HG02642 (cell line): ENCODE measurements at regions not wholly inside any gene's neighbourhood (a gene's known extent, or its start where the extent isn't known, plus 50 kb on each side); places are given as distances from the start of the nearest gene placed in this dataset.

ENCODE experiments used
- ATAC-seq: cut with Tn5 transposase; IDR thresholded peaks from one replicate; pipeline ENCODE4 v1.9.1; 2021; ENCODE audit warnings: mild to moderate bottlenecking; ENCODE audit not compliant: unreplicated experiment, poor library complexity

DNA sequence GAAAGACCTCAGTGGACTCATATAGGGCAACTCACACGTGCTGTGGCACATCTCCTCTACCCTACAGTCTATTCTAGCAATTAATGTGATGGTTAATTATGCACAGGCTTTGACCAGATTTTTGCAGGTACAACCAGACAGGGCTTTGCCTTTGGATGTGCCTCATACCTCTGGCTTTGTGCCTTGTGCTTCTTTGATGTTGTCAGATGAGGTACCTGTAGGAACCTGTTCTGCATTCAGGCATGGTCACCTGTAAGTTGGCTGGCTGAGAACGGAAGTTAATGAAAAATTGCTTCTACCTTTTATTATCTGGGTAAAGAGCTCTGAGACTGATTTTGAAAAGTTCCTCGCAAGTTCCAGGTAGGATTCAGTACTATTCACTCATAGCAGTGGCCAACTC lies 462.9 kb upstream of the ZFHX3 start:
- no peak for ATAC-seq

DNA sequence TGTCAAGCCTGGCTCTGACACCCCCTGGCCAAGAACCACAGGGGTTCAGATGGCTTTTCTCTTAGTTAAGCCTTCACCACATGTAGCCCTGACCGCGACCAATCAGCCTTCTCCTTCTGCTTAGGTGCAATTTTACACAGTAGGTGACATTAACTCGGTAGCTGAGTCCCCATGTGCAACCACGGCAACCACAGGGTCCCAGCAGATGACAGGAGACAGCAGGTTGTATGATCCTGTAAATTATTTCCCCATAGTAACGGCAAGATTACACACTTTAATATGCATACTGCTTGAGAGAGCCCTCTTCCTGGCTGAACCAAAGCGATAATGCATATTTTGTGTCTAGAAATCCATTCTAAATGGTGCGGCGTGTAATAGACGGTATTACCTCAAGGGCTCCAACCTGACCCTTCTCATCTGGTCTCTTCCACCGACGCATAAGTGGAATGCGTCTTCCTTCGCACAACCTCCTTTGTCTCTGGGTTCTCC lies 458.7 kb upstream of the ZFHX3 start:
- ATAC-seq: no peak

DNA sequence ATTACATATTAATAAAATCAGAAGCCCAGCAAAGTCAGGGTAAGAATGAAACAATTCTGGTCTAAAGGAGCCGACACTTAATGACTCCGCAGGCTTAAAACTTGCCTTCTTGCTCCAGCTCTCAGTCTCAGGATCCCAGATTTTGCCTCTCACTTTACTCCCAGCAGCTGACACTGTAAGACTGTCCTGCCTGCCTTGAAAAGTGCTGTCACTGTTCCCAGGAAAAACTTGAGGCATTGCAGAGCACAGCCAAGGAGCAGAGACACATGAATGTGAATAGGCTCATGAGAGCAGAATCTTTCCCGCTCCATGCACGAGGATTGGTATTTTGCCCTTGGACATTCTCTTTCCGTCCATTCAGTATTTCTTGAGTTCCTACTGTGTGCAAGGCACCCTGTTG lies 457.6 kb upstream of the ZFHX3 start:
- no peak for ATAC-seq

DNA sequence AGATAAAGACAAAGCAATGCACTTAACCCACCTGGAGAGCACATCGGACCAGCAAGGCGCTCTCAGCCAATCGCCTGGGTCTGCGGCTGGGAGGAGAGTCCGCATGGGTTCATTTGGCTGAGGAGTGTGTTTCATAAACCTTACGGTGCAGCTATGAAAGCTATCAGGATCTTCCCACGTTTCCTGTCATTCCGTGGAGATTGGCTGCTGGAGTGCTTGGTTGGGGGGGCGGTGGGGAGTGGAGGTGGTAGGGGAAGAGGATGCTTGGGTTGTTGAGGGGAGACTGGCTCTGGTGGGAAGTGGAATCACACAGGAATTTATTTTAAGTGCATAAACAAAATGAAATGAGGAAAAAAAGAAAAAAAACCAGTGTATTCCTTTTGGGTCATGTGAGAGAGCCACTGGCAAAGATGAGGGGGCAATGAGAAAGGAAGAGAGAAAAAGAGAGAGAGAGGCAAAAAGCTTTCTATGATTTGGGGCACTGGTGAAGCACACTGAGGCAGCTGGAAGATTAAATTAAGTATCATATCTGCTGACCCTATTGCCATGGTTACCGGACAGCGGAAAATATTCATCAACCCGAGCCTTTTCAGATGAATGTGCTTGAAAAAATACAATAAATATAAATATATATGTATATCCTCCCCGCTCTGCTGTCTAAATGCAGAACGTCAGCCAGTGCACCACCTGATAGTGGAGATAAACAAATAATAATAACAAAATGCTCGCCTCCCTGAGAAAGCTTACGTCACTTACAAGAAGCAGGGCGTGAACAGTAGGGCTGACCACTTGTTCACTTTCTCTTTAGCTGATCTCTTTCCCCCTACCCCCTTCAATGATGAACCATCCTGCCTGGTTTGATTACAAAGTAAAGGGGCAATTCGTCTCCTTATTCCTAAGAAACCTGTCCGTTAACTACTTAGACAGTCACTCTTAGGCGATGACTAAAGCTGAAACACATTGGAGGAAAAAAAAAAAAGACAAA lies 457.0 kb upstream of the ZFHX3 start:
- no peak for ATAC-seq

GRCh38 chr16:73503093-73503492 lies 455.2 kb upstream of the ZFHX3 start:
- no peak for ATAC-seq

GRCh38 chr16:73499276-73499675 lies 451.3 kb upstream of the ZFHX3 start:
- no peak for ATAC-seq

- ATAC-seq: no peak
These were observed 438.0 kb upstream of the ZFHX3 start for GRCh38 chr16:73485880-73486279.

DNA sequence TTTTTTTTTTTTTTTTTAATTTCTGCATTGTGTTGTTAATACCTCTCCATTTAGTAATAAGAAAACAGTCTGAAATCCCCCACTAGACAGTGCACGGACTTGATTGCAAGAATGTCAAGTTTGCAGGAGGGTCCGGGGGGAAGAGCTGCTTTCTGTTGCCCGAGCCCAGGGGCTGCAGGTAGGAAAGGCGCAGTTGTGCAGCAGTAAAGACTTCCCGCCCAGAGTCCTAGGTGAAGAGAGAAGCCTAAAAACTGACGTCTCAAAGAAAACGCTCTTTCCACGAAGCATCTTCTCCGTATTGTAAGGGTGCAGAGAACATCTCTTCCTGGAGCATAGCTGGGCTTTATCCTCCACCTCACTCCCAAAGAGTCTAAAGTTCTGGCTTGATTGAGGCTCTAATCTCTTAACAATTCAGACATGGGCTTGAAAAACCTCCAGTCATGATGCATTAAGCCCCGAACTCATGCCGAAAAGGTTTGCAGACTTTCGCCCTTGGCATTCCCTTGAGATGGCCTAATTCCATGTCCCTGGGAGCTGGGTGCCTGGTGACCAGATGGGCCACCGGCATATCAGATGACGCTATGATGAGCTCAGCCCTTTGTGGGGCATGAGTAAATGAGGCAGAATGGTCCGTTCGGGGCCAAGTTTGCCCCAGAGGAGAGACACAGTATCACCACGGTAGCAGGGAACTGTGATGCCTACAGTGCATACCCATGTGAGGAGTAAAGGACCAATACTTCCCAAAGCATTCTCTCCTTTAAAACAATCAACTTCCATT lies 436.2 kb upstream of the ZFHX3 start:
- no peak for ATAC-seq

DNA sequence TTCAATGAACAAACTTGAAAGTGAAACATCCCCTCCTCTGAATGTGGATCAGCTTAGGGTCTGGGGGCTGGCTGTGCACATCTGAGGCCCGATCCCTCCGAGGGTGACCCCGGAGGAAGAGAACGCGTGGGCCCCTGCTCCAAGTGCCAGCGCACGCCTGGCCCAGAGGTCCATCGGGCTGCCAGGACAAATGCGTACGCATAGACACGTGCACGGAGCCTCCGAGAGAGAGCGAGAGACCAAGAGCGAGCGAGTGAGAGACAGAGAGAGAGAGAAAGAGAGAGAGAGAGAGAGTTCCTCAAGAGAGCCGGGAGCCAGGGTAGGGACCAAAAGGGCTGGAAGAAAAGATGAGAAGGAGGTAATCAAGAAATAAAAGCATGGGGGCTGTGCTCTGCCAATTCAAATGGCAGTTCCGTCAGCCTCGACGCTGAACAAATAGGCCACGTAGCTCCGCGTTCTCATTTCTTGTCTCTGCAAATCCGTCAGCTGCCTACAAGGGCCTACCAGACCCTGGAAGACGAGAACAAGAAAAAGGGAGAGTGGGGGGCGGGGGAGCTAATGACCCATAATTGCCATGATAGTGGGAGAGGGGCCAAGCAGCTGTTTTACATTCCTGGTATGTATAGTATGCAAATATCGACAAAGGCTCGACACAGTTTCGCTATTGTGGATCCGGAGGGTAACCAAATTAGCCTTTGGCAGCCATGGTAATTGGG lies 435.3 kb upstream of the ZFHX3 start:
- ATAC-seq: no peak

- no peak for ATAC-seq
These were observed 434.4 kb upstream of the ZFHX3 start for GRCh38 chr16:73482310-73482709.

DNA sequence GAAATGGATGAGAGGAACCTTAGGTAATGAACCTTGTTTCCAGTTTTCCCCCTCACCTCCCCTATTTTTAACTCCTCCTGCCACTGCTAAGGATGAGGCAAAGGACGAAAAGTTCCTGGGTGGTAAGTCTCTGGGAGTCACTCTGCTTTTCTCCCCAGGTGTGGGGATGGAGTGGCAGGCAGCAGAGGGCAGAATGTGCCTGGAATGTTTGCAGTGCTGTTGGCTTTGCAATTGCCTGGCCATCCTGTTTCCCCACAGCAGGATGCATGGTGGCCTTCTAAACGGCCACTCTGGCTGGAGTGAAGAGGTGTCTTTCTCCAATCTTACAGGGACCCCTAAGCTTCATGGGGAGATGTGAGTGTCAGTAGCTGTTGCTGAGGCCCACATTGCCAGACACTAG lies 432.5 kb upstream of the ZFHX3 start:
- ATAC-seq: no peak

DNA sequence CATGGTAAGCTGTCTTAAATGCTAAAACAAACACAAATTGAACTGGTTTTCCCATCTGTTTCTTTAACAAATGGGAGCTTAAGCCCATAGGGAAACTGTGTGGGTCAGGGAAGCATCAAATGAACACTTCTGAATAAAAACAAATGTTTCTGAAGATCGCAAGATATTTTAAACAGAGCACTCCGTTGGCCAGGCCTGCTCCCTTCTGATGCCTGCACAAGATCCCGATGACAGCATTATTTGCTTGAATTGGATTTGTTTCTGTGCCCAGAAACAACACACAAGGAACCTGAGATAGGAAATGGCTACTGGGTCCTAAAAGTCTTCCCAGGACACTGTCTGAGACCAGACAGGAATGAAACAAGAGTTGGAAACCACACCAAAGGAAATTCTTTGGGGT lies 425.8 kb upstream of the ZFHX3 start:
- no peak for ATAC-seq

DNA sequence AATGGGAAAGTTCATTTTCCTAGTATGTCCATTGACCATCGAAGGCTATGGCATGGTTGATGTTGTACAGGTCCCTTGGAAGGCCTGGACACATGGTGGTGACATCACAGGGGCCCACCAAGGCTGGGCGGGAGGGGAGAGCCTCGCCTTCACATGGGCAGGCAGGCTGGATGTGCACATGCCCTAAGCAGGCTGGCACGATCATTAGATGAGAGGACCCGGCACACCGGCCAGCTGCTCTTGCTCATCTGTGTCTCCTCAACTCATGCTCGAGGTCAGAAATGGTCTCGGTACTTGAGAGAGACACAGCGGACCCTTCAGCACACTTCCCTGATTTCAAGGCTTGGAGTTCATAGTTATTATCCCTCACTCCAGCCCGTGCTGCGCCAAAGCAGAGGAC lies 416.9 kb upstream of the ZFHX3 start:
- no peak for ATAC-seq

- no peak for ATAC-seq
These were observed 411.7 kb upstream of the ZFHX3 start for GRCh38 chr16:73459586-73459985.

DNA sequence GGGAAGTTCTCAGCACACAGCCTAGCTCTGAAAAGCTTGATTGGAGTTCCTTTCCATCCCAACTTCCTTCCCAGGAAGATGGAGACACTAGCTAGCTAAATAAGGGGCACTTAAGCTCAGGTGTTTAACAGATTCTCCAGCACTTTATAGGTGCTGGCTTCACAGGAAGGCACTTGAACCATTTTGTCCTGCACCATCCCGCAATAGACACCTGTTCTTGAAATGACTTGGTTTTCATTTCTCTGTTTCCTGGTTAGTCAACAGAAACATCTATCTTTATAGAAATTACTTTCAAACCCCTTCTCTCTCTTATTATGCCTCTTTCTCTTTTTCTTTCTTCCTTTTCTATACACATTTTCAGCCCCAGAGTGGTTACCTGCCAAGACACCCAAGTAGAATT lies 409.9 kb upstream of the ZFHX3 start:
- no peak for ATAC-seq

- no peak for ATAC-seq
These were observed 401.0 kb upstream of the ZFHX3 start for GRCh38 chr16:73448970-73449369.

GRCh38 chr16:73447846-73448245 lies 399.9 kb upstream of the ZFHX3 start:
- ATAC-seq: no peak

DNA sequence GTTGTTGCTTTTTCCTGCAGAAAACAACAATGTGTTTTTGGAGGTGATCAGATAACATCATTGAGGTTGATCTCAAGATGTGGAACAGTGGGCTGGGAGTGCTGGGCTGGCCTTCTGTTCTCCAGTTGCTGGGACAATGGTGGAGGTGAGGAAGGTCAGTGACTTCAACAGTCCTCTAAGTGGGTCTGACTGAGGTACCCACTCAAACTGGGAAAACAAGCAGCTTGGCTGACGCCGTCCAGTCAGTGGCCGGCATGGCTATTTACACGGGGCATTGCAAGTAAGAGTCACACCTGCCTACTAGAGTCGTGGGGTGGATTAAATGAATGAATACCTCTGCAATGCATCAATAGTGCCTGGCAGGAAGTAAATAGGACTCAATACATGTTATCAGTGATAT lies 386.7 kb upstream of the ZFHX3 start:
- ATAC-seq: no peak

- no peak for ATAC-seq
These were observed 385.9 kb upstream of the ZFHX3 start for GRCh38 chr16:73433731-73434307.
